SW480 (cell line): ENCODE measurements at regions not wholly inside any gene's neighbourhood (a gene's known extent, or its start where the extent isn't known, plus 50 kb on each side); places are given as distances from the start of the nearest gene placed in this dataset.
"Not testable (repeated sequence)": the region's sequence is repeated elsewhere in the genome, so short reads cannot be mapped to it uniquely, and the experiment has no call there.

Experiments
- DNase-seq: peaks from one replicate; pipeline ENCODE4 v3.0.0-alpha.2; 2016; ENCODE audit warnings: low spot score

- no peak for DNase-seq
These were observed 441.3 kb upstream of the ADAMTSL1 start for GRCh38 chr9:18032636-18033035.

- no peak for DNase-seq
These were observed 437.3 kb upstream of the ADAMTSL1 start for GRCh38 chr9:18036422-18037187.

GRCh38 chr9:18037981-18038380 lies 436.0 kb upstream of the ADAMTSL1 start:
- no peak for DNase-seq

- no peak for DNase-seq
These were observed 433.6 kb upstream of the ADAMTSL1 start for GRCh38 chr9:18040327-18040726.

GRCh38 chr9:18043978-18044377 lies 430.0 kb upstream of the ADAMTSL1 start:
- no peak for DNase-seq

- no peak for DNase-seq
These were observed 428.6 kb upstream of the ADAMTSL1 start for GRCh38 chr9:18045326-18045725.

GRCh38 chr9:18046068-18046467 lies 427.9 kb upstream of the ADAMTSL1 start:
- no peak for DNase-seq

- no peak for DNase-seq
These were observed 422.3 kb upstream of the ADAMTSL1 start for GRCh38 chr9:18051638-18052037.

GRCh38 chr9:18052060-18052459 lies 421.9 kb upstream of the ADAMTSL1 start:
- DNase-seq, result no peak

GRCh38 chr9:18056269-18056992 lies 417.5 kb upstream of the ADAMTSL1 start:
- DNase-seq, result no peak

GRCh38 chr9:18056993-18057369 lies 417.0 kb upstream of the ADAMTSL1 start:
- no peak for DNase-seq

- DNase-seq, result no peak
These were observed 415.1 kb upstream of the ADAMTSL1 start for GRCh38 chr9:18058564-18059442.

- no peak for DNase-seq
These were observed 414.5 kb upstream of the ADAMTSL1 start for GRCh38 chr9:18059447-18059846.

GRCh38 chr9:18060269-18060934 lies 413.6 kb upstream of the ADAMTSL1 start:
- no peak for DNase-seq

GRCh38 chr9:18061332-18061731 lies 412.6 kb upstream of the ADAMTSL1 start:
- DNase-seq, result no peak

GRCh38 chr9:18061856-18062255 lies 412.1 kb upstream of the ADAMTSL1 start:
- DNase-seq, result no peak

- DNase-seq, result no peak
These were observed 410.0 kb upstream of the ADAMTSL1 start for GRCh38 chr9:18063856-18064390.

GRCh38 chr9:18066608-18067007 lies 407.3 kb upstream of the ADAMTSL1 start:
- not testable (repeated sequence) for DNase-seq

GRCh38 chr9:18067548-18068120 lies 406.3 kb upstream of the ADAMTSL1 start:
- DNase-seq, result no peak

GRCh38 chr9:18068900-18069299 lies 405.1 kb upstream of the ADAMTSL1 start:
- DNase-seq, result no peak

- no peak for DNase-seq
These were observed 402.3 kb upstream of the ADAMTSL1 start for GRCh38 chr9:18071651-18072060.
